ENCODE measurements at regions not wholly inside any gene's neighbourhood (a gene's known extent, or its start where the extent isn't known, plus 50 kb on each side); places are given as distances from the start of the nearest gene placed in this dataset.
A peak's percentile ranks its signal among the peaks of the same experiment; 100 is the strongest.
"Not testable (repeated sequence)": the region's sequence is repeated elsewhere in the genome, so short reads cannot be mapped to it uniquely, and the experiment has no call there.

DNA sequence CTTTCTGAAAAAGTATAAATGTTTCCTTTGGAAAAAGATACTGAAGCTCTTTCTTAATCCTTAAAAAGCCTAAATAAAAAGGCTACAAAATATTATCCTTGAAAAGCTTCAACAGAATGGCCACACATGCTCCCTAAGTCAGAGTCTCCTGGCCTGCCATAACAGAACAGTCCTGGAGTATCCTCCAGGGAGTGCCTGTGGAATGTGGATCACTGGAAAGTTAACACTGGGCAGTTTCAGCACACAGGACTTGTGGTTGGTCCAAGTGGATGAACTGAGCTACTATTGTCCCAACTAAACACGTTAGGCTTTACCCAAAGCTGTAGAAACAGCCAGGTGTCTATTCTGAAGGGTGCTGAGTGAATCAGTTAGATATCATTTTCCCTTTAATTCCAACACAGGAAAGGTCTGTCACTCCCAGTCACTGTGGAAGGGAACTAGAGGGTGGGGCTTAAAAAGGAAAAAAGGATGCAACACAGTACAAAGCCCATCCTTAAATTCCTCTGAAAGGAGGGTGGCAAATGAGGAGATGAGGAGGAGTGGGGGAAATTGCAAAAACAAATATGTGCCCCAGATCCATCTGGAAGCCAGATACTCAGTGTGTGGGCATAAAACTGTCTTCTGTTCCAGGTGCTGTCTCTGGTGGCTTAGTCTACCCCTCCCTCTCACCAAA lies 196.3 kb upstream of the SPAG17 start:
- no peak overlapping the region for H3K27ac ChIP-seq (ENCODE audit: low read depth, low read length)
- H3K4me3 ChIP-seq (ENCODE audit: low read depth in 1 of 5, low read length in 5 of 5): no peak overlapping the region
- H3K9ac ChIP-seq (ENCODE audit: low read length in 5 of 5): no peak overlapping the region
- H3K27me3 ChIP-seq (ENCODE audit: control insufficient read depth in 5 of 5, insufficient read depth in 4 of 5, low read length in 5 of 5): no peaks in the 10 kb centered on the region
- H3K36me3 ChIP-seq (ENCODE audit: control insufficient read depth in 5 of 5, insufficient read depth in 5 of 5, low read length in 5 of 5): no peaks in the 10 kb centered on the region
- H3K9me3 ChIP-seq (ENCODE audit: control insufficient read depth in 5 of 5, low read length in 5 of 5): peaks cover 0 to 2% (median 0%) of the 10 kb centered on the region in 5 donors
- H3K4me1 ChIP-seq (ENCODE audit: control insufficient read depth in 5 of 5, insufficient read depth in 5 of 5, low read length in 5 of 5): peaks cover 0 to 3% (median 0%) of the 10 kb centered on the region in 5 donors

DNA sequence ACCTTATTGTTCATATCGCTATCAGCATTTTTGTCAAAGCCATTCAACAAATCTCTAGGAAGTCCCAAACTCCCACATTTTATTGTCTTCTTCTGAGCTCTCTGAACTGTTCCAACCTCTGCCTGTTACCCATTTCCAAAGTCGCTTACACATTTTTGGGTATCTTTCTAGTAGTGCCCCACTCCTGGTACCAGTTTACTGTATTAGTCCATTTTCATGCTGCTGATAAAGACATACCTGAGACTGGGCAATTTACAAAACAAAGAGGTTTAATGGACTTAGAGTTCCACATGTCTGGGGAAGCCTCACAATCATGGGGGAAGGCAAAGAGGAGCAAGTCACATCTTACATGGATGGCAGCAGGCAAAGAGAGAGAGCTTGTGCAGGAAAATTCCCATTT lies 192.2 kb upstream of the SPAG17 start:
- H3K9me3 ChIP-seq (ENCODE audit: control insufficient read depth in 5 of 5, low read length in 5 of 5); H3K36me3 ChIP-seq (ENCODE audit: control insufficient read depth in 5 of 5, insufficient read depth in 5 of 5, low read length in 5 of 5); H3K27ac ChIP-seq (ENCODE audit: low read depth, low read length); H3K4me1 ChIP-seq (ENCODE audit: control insufficient read depth in 5 of 5, insufficient read depth in 5 of 5, low read length in 5 of 5); H3K4me3 ChIP-seq (ENCODE audit: low read depth in 1 of 5, low read length in 5 of 5); H3K9ac ChIP-seq (ENCODE audit: low read length in 5 of 5); H3K27me3 ChIP-seq (ENCODE audit: control insufficient read depth in 5 of 5, insufficient read depth in 4 of 5, low read length in 5 of 5): not testable (repeated sequence)

DNA sequence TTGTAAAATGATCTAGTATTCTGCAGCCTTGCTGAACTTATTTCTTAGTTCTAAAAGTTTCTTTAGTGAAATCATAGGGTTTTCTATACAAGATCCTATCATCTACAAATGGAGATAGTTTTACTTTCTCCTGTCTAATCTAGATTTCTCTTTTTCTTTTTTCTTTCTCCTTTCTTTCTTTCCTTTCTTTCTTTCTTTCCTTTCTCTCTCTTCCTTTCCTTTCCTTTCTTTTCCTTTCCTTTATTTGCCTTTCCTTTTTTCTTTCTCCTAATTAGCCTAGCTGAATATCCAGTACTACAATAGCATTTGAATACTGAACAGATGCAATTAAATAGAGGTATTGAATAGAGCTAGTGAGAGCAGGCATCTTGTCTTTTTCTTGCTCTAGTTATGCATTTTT lies 186.6 kb upstream of the SPAG17 start:
- Histone ChIP-seq H3K27me3 (ENCODE audit: control insufficient read depth in 5 of 5, insufficient read depth in 4 of 5, low read length in 5 of 5) (no peaks in the 10 kb centered on the region), H3K9ac (ENCODE audit: low read length in 5 of 5) (no peak overlapping the region), H3K4me3 (ENCODE audit: low read depth in 1 of 5, low read length in 5 of 5) (no peak overlapping the region), H3K36me3 (ENCODE audit: control insufficient read depth in 5 of 5, insufficient read depth in 5 of 5, low read length in 5 of 5) (no peaks in the 10 kb centered on the region), H3K4me1 (ENCODE audit: control insufficient read depth in 5 of 5, insufficient read depth in 5 of 5, low read length in 5 of 5) (no peaks in the 10 kb centered on the region), H3K27ac (ENCODE audit: low read depth, low read length) (no peak overlapping the region), H3K9me3 (ENCODE audit: control insufficient read depth in 5 of 5, low read length in 5 of 5) (peaks cover 2 to 47% (median 22%) of the 10 kb centered on the region in 5 donors)

DNA sequence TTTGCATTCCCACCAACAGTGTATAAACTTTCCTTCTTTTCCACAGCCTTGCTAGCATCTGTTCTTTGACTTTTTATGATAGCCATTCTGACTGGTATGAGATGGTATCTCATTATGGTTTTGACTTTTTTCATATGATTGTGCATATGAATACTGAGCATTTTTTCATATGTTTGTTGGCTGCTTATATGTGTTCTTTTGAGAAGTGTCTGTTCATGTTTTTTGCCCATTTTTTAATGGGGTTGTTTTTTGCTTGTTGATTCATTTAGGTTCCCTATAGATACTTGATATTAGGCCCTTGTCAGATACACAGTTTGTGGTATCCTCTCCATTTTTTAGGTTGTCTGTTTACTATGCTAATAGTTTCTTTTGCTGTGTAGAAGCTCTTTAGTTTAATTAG lies 185.8 kb upstream of the SPAG17 start:
- H3K9ac ChIP-seq (ENCODE audit: low read length in 5 of 5): no peak overlapping the region
- no peaks in the 10 kb centered on the region for H3K36me3 ChIP-seq (ENCODE audit: control insufficient read depth in 5 of 5, insufficient read depth in 5 of 5, low read length in 5 of 5)
- no peak overlapping the region for H3K27ac ChIP-seq (ENCODE audit: low read depth, low read length)
- H3K9me3 ChIP-seq (ENCODE audit: control insufficient read depth in 5 of 5, low read length in 5 of 5): peaks cover 5 to 51% (median 28%) of the 10 kb centered on the region in 5 donors
- no peaks in the 10 kb centered on the region for H3K4me1 ChIP-seq (ENCODE audit: control insufficient read depth in 5 of 5, insufficient read depth in 5 of 5, low read length in 5 of 5)
- H3K27me3 ChIP-seq (ENCODE audit: control insufficient read depth in 5 of 5, insufficient read depth in 4 of 5, low read length in 5 of 5): no peaks in the 10 kb centered on the region
- H3K4me3 ChIP-seq (ENCODE audit: low read depth in 1 of 5, low read length in 5 of 5): no peak overlapping the region

DNA sequence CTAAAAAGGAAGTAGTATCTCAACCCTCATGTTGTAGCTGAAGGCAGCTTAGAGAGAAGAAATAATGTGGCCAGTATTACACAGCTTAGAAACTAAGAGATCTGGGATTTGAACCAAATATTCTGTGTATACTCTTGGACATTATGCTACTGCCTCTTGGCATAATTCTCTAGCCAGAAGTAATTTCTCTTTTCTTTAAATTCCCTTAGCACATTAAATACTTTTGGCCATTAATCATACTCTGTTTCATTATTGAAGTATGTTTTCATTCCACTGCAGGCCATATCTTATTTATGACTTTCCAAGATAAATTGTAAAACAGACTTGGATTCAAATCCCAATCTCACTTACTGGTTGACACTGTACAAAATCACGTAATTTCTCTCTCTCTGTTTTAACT lies 181.3 kb upstream of the SPAG17 start:
- Histone ChIP-seq H3K4me1 (ENCODE audit: control insufficient read depth in 5 of 5, insufficient read depth in 5 of 5, low read length in 5 of 5) (no peaks in the 10 kb centered on the region), H3K4me3 (ENCODE audit: low read depth in 1 of 5, low read length in 5 of 5) (peak overlapping the region in 1 of 5 donors; percentile 16), H3K36me3 (ENCODE audit: control insufficient read depth in 5 of 5, insufficient read depth in 5 of 5, low read length in 5 of 5) (no peaks in the 10 kb centered on the region), H3K9ac (ENCODE audit: low read length in 5 of 5) (no peak overlapping the region), H3K9me3 (ENCODE audit: control insufficient read depth in 5 of 5, low read length in 5 of 5) (peaks cover 22 to 68% (median 60%) of the 10 kb centered on the region in 5 donors), H3K27me3 (ENCODE audit: control insufficient read depth in 5 of 5, insufficient read depth in 4 of 5, low read length in 5 of 5) (no peaks in the 10 kb centered on the region), H3K27ac (ENCODE audit: low read depth, low read length) (no peak overlapping the region)

DNA sequence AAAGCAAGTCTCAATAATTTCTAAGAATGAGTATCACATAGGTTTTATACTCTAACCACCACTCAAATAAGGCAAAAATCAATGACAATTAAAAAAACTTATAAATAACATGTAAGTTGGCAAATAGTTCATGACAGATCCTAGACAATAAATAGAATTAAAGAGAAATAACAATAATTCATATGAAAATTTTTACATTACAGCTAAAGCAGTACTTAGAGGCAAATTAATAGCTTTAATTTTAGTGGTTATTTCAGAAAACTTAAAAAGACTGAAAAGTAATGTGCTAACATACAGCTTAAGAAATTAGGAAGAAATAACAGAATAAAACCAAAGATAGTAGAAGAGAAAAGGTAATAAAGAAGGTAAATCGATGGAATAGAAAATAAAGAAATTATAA lies 179.9 kb upstream of the SPAG17 start:
- H3K27ac ChIP-seq (ENCODE audit: low read depth, low read length): no peak overlapping the region
- H3K27me3 ChIP-seq (ENCODE audit: control insufficient read depth in 5 of 5, insufficient read depth in 4 of 5, low read length in 5 of 5): no peaks in the 10 kb centered on the region
- H3K4me1 ChIP-seq (ENCODE audit: control insufficient read depth in 5 of 5, insufficient read depth in 5 of 5, low read length in 5 of 5): no peaks in the 10 kb centered on the region
- no peaks in the 10 kb centered on the region for H3K36me3 ChIP-seq (ENCODE audit: control insufficient read depth in 5 of 5, insufficient read depth in 5 of 5, low read length in 5 of 5)
- peak overlapping the region in 1 of 5 donors; percentile 53 for H3K4me3 ChIP-seq (ENCODE audit: low read depth in 1 of 5, low read length in 5 of 5)
- H3K9me3 ChIP-seq (ENCODE audit: control insufficient read depth in 5 of 5, low read length in 5 of 5): peaks cover 22 to 59% (median 52%) of the 10 kb centered on the region in 5 donors
- no peak overlapping the region for H3K9ac ChIP-seq (ENCODE audit: low read length in 5 of 5)

DNA sequence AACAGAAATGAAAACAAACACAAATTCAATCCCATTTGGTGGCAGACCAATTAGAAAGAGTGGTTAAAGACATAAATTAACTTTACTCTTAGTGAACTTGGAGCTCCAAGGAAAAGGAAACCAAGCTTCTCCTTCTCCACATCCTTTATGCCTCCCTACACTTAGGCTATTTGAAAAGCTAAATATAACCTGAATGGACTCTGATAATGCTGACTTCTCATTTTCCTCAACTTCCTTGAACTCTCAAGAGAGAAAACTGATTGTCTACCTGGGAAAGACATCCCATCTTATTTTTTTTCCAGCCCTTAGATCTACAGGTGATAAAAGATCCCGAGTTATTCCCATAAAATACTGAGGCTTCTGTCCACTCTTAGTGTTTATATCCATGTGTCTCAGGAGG lies 178.4 kb upstream of the SPAG17 start:
- peak overlapping the region in 1 of 5 donors; percentile 22 for H3K4me3 ChIP-seq (ENCODE audit: low read depth in 1 of 5, low read length in 5 of 5)
- H3K36me3 ChIP-seq (ENCODE audit: control insufficient read depth in 5 of 5, insufficient read depth in 5 of 5, low read length in 5 of 5): no peaks in the 10 kb centered on the region
- H3K27ac ChIP-seq (ENCODE audit: low read depth, low read length): no peak overlapping the region
- peaks cover 22 to 53% (median 50%) of the 10 kb centered on the region in 5 donors for H3K9me3 ChIP-seq (ENCODE audit: control insufficient read depth in 5 of 5, low read length in 5 of 5)
- H3K27me3 ChIP-seq (ENCODE audit: control insufficient read depth in 5 of 5, insufficient read depth in 4 of 5, low read length in 5 of 5): no peaks in the 10 kb centered on the region
- no peaks in the 10 kb centered on the region for H3K4me1 ChIP-seq (ENCODE audit: control insufficient read depth in 5 of 5, insufficient read depth in 5 of 5, low read length in 5 of 5)
- no peak overlapping the region for H3K9ac ChIP-seq (ENCODE audit: low read length in 5 of 5)

DNA sequence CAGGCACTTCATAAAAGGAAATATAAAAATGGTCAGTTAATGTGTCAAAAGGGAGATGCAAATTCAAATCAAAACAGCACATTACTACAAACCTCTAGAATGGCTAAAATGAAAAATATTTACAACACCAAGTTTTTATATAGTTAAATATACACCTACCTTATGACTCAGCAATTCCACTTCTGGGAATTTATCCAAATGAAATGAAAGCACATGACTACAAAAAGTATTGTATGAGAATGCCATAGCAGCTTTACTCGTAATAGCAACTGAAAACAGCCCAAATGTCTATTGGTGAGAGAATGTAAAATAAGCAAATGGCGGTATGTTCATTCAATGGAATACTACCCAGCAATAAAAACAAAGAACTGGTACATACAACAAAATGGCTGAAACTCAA lies 175.8 kb upstream of the SPAG17 start:
- Histone ChIP-seq H3K9me3 (ENCODE audit: control insufficient read depth in 5 of 5, low read length in 5 of 5) (peaks cover 25 to 45% (median 36%) of the 10 kb centered on the region in 5 donors), H3K9ac (ENCODE audit: low read length in 5 of 5) (no peak overlapping the region), H3K27ac (ENCODE audit: low read depth, low read length) (no peak overlapping the region), H3K36me3 (ENCODE audit: control insufficient read depth in 5 of 5, insufficient read depth in 5 of 5, low read length in 5 of 5) (no peaks in the 10 kb centered on the region), H3K4me1 (ENCODE audit: control insufficient read depth in 5 of 5, insufficient read depth in 5 of 5, low read length in 5 of 5) (no peaks in the 10 kb centered on the region), H3K4me3 (ENCODE audit: low read depth in 1 of 5, low read length in 5 of 5) (no peak overlapping the region), H3K27me3 (ENCODE audit: control insufficient read depth in 5 of 5, insufficient read depth in 4 of 5, low read length in 5 of 5) (no peaks in the 10 kb centered on the region)

DNA sequence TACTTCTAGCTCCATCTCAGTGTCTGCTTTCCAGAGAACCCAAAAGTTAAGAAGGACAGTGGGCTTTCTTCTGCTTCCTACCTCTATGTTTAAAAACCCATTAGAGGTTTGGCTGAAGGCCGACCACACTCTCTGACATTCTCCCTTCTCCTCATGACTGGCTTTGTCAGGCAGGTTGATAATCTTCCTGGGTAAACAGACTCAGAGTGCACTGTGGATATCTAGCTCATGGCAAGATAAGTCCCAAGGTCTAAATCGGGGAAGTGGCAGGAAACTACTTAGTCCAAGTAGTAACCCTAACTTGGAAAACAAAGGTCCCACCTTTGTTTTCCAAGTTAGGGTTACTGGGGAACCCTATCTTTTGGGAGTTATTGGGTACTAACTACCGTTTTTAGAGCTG lies 161.9 kb upstream of the SPAG17 start:
- H3K27ac ChIP-seq (ENCODE audit: low read depth, low read length): no peak overlapping the region
- H3K27me3 ChIP-seq (ENCODE audit: control insufficient read depth in 5 of 5, insufficient read depth in 4 of 5, low read length in 5 of 5): no peaks in the 10 kb centered on the region
- H3K36me3 ChIP-seq (ENCODE audit: control insufficient read depth in 5 of 5, insufficient read depth in 5 of 5, low read length in 5 of 5): no peaks in the 10 kb centered on the region
- H3K4me1 ChIP-seq (ENCODE audit: control insufficient read depth in 5 of 5, insufficient read depth in 5 of 5, low read length in 5 of 5): no peaks in the 10 kb centered on the region
- no peaks in the 10 kb centered on the region for H3K9me3 ChIP-seq (ENCODE audit: control insufficient read depth in 5 of 5, low read length in 5 of 5)
- no peak overlapping the region for H3K4me3 ChIP-seq (ENCODE audit: low read depth in 1 of 5, low read length in 5 of 5)
- H3K9ac ChIP-seq (ENCODE audit: low read length in 5 of 5): no peak overlapping the region

DNA sequence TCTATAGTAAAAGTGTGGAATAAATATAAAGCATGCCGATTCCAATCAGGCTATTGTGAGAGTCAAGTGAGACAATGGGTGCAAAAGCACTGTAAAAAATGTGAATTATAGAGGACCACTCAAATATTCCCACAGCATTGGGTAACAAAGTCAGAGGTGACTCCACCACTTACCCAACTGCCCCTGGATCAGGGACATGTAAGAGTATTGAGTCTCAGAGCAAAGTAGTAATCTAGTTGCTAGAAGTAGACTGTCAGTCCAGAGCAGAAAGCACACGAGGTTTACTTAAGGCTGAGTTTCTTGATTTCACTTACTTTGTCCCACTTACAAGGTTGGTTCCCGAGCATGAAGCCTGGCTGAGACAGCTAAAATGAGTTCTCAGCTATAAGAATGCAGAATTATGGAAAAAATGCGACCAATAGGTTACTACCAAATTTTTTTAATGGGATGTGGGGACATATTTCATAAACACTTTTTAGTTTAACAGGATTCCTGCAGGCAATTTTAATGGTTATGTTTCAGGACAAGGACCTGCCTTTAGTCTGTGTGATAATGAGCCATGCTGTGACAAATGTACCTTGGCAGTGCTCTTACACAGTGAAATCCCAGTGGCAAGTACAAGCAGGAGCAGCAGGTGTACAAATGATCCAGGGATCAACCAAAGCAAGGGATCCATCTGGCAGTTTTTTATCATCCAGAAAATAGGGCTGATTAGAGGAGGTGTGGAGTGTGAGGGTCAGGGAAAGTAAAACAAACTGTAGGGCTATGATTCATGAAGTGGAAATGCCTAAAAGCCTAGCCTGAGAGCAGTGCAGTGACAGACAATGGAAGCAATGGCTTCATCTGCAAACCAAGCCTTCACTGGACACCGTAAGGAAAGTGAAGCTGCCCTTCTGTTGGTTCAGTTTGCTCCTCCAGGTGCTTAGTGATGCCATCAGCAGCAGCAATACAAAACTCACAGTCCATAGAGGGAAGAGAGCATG lies 156.2 kb upstream of the SPAG17 start:
- Histone ChIP-seq H3K4me1 (ENCODE audit: control insufficient read depth in 5 of 5, insufficient read depth in 5 of 5, low read length in 5 of 5) (peaks cover 0 to 8% (median 5%) of the 10 kb centered on the region in 5 donors), H3K9me3 (ENCODE audit: control insufficient read depth in 5 of 5, low read length in 5 of 5) (no peaks in the 10 kb centered on the region), H3K27ac (ENCODE audit: low read depth, low read length) (no peak overlapping the region), H3K36me3 (ENCODE audit: control insufficient read depth in 5 of 5, insufficient read depth in 5 of 5, low read length in 5 of 5) (no peaks in the 10 kb centered on the region), H3K27me3 (ENCODE audit: control insufficient read depth in 5 of 5, insufficient read depth in 4 of 5, low read length in 5 of 5) (no peaks in the 10 kb centered on the region), H3K9ac (ENCODE audit: low read length in 5 of 5) (no peak overlapping the region), H3K4me3 (ENCODE audit: low read depth in 1 of 5, low read length in 5 of 5) (no peak overlapping the region)
